ENCODE measurements at regions not wholly inside any gene's neighbourhood (a gene's known extent, or its start where the extent isn't known, plus 50 kb on each side); places are given as distances from the start of the nearest gene placed in this dataset.
"Not testable (repeated sequence)": the region's sequence is repeated elsewhere in the genome, so short reads cannot be mapped to it uniquely, and the experiment has no call there.

DNA sequence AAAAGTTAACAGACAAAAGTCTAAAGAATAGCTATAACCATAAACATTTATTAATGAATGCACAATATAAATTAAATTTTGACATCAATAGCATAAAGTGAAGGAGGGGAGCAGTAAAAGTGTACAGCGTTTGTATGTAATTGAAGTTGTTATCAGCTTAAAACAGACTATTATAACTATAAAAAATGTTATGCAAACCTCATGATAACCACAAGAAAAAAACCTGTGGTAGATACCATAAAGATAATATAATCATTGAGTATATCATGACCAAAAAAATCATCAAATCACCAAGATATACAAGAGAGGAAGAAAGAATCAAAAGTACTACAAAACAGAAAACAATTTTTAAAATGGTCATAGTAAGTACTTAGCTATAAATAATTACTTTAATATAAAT, 122.1 kb upstream of the ID2 start:
- no peak for DNase-seq

DNA sequence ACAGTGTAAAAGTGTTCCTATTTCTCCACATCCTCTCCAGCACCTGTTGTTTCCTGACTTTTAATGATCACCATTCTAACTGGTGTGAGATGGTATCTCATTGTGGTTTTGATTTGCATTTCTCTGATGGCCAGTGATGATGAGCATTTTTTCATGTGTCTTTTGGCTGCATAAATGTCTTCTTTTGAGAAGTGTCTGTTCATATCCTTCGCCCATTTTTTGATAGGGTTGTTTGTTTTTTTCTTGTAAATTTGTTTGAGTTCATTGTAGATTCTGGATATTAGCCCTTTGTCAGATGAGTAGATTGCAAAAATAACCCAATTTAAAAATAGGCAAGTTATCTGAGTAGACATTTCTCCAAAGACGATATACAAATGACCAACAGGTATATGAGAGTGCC, 120.2 kb upstream of the ID2 start:
- not testable (repeated sequence) for DNase-seq

DNA sequence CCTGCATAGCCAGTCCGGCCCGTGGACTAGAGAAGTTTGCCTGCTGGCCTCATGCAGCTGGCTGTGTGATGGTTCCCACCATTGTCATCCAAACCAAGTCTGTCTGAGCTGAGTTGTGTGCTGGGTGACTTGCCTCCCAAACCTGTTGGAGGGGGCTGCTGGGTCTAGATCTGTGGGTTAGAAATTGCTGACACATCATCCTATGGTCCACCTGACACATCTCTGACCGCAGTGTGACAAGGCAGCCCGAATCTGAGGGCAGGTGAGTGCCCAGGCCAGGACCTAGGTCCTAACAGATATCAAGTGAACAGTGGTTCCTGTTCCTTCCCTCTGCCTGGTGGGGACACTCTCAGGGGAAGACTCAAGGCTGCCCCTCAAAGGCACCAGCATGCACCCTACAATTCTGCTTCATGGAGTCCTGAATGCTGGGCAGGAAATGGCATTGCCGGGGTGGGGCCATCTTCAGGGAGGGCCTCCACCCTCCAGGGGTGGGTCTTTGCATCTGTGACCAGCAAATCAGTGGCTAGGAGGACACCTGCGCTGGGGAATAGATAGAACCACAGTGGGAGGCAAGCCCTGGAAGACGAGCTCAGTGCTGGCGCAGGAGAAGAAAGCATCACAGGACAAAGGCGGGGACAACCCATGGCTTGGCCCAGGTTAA, 117.9 kb upstream of the ID2 start:
- DNase-seq = no peak

DNA sequence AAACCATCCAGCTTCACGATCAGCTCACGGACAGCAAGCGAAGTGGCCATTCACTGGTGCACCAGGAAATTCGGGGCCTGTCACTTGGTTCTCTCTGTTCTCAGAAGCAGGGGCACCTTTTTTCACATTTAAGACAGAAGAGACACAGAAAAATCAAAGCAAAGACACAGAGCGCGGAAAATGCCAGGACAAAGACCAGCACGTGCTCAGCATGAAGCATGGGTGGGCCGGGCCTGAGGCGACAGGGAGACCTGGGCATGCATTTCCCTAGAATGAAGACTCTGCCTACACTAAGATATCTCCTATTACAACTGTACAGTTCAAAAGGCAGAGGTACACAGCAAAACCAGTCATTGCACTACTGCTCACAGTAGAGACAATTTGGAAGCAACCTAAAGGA, 117.4 kb upstream of the ID2 start:
- DNase-seq = no peak

DNA sequence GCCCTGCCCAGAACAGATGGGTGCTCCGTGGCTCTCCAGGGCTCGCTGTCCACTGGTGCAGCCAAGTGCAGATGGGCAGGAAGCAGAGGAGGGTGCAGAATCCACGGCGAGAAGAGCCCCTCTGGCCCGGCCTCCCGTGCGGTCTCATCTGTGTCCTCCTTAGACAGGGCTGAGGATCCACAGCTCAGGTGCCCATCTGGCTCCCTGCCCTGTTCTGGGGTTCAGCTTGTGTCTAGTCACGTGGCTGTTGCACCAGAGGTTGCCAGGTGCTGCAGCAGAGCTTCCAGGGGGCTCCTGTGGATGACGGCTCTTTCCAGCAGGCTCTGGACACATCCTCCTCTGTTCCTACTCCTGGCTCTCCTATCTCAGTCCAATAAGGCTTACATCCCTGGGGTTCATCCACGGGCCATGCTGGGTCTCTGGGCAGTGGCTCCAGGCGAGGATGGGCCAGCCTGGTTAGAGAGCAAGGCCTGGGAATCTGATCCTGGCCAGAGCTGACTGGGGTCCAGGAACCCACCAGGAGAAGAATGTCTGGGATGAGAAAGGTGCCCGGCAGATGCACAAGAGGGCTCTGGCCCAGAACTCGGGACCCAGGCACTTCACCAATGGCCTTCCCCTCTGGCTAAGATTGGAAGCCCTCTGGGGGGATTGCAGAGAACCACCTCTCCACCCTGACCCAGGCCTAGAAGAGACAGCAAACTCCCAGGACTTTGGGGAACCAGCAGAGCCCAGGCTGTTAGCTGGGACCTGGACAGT, 116.3 kb upstream of the ID2 start:
- DNase-seq = no peak

DNA sequence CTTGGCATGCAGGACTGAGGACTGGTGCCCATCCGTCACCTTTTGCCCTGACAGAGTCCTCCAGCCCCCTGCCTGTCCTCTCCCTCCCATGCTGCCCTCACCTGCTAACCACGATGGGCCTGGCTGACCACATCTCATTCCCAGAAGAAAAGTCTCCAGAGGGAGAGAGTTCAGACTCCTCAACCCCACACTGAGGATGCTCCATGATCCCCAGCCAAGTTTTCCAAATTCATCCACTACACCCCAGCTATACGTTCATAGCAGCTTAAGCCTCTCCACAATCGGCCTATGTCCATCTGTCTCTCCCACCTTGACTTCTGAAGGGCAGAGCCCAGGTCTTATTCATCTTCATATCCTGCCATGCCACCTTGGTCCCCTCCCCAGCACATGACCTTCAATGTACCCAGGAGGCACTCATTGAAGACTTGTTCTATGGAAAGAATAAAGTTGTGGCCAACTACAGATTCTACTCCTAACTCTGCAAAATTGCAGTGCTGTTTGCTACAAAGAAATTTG, 115.6 kb upstream of the ID2 start:
- DNase-seq = no peak

DNA sequence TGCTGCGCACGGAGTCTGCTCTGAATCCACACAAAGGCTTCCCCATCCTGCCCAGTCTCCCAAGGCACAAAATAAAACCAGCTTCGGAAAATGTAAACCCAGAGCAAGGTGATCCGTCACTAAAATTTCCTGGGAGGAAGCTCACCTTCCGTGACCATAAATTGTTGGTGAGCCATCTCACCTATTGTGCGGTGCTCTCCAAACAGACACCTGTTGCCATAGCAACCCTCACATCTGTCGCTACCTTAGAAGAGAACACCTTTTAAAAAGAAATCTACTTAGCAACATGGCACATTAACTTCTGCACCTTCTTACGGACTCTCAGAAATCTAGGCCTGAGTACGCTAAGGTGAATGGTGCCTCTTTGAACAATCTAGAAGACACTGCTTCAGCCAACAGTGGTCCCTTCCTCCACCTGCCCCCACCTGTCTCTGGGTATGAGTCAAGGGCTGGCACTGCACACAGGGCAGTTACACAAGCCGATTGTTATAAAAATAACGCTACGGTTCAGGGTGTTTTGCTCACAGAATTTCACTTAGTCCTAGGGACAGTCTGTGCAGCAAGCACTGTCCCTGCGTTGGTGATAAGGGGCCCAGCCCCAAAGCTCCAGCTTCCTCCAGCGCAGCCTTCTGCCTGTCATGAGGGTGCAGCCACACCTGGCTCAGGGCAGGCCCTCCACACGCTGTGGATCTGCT, 114.9 kb upstream of the ID2 start:
- no peak for DNase-seq

DNA sequence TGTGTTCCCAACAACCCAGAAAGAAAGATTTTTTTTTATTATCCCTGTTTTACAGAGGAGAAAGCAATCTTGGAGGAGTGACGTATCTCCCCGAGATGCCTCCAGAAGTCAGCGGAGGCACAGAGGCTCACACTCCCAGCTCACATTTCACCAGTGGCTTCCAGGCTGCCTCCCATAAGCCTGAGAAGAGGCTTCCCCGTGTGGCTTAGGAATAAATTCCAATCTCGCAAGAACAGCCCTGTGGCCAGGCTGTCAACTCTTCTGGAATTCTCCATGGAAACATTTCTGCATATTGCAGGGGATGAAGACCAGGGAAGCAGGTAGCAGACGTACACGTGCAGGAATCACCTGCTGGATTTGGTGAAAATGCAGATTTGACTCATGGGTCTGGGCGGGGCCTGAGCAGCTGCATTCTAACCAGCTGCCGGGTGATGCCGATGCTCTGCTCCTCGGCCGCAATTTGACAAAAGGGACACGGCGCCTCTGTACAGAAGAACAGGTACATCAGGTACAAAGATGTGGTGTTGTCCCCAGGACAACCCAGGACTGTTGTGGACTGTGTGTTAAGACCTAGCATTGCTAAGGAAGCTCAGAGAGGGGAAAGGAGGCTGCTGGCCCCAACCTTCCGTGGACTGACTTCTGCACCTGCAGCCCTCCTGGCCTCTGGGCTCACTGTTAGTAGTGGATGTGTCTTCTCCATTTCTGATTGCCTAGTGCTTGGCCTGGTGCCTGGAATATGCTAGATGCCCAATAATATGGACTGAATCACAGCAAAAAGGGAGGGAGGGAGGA, 114.2 kb upstream of the ID2 start:
- DNase-seq = no peak

DNA sequence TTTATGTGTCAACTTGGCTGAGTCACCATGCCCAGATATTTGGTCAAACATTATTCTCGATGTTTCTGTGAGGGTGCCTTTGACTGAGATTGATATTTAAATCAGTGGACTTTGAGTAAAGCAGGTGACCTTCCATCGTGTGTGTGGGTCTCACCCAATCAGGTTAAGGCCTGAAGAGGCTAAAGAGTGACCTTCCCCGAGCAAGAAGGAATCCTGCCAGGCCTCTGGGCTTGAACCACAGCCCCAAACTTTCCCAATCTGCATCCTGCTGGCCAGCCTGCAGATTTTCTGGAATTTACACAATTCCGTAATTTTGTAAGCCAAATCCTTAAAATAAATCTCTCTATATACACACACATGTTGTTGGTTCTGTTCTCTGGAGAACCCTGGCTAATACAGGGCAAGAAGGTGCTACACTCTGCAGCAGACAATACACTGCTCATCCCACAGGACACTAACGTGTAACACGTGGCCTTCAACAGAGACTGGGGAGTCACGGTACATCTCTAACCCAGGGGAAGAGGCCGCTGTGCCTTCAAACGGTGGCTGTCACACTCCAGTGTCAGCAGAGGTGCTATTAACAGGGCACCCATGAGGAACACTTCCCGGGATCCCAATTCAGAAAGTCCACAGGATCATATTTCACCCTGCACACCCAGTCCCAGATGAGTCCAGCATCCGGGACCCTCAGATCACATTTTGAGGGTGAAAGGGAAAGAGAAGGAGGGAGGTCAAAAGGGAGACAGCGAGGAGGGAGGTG, 113.1 kb upstream of the ID2 start:
- no peak for DNase-seq

DNA sequence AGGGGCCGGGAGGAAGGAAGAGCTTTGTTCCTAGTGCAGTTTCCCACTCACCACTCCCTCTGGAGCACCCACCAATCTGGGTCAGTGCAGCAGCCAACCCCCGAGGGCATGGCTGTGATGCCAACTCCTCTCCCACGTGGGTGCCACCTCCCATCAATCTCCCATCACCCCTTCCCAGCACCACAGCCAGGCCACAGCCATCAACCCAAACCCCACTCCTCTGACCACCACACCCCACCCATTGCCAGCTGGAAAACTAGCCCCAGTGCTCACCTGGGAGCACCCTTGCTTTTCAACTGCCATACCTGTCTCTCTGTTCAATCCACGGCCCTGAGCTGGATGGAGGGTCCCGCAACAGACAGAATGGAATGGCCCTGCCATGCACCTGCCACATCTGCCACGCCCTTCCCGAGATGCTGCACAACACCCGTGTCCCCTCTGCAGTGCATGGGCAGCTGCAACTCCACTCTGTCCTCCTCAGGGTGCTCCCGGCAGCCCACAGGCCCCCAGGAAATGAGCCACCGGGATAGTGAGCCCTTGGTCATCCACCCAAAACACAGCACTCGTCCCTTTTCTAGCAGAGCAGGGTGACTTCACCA, 112.4 kb upstream of the ID2 start:
- no peak for DNase-seq

DNA sequence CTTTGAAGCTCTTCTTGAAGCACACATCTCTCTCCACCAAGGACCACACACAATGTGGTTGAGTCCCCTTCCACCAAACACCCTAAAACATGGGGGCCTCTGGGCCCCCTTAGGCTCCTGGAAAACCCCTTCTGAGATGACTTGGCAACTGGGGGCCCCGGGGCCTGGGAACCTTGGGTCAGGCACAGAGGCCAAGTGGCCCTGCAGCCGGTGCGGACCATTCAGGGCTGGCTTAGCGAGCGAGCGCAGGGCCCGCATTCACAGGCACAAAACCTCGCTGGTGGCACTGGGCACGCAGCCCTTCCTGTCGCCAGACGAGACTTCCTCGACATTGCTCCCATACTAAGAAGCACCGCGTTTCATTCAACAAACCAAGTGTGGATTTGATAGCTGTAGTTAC, 111.2 kb upstream of the ID2 start:
- DNase-seq = no peak

DNA sequence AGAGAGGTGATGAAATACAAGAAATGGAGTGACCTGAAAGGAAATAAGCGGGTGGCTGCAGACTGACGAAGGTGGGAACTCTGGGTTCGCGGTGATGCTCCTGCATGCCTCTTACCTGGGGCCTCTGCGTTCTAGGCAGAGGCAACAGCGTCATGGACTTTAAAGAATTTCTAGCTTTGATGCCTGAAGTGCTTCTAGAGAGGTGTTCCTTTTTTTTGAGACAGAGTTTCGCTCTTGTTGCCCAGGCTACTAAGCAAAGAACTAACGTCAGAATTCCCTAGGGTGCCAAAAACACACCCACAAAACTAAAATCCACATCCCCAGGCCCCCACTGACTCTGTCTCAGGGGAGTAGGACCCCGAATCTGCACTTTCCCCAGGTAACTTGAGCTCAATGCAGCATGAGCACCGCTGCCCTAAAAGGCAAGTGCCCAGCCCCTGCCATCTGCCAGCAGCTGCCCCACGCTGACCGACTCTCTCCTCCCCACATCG, 110.5 kb upstream of the ID2 start:
- DNase-seq = no peak

DNA sequence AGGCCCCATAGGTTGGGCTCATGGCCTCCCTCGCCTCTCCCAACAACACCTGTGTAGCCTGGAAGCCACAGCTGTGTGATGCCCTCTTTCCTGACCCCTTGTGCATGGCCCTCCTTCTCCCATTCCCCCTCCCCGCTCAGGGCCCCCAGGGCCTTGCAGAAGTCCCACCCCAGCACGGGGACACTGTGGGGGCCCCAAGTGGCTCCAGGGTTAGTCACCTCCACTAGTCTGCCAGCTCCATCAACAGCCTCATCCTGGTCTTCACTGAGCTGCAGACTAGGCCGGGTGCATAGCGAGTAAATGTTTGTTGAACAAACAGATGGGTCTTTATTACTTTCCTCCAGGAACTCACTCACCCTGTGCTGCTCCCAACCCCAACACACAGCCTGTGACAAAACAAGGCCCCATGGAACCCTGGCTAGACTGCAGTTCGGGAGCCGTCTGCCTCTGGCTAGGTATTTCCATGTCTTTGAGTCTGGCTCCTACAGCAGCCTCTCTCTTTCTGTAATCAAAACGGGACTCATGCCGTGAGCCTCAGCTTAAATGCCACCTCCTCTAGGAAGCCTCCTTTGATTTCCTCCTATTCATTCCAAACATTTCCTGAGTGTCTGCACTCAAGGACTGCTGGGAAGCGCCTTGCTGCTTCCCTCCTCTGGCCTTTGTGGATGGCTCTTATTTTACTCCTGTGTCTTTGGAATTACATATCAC, 109.9 kb upstream of the ID2 start:
- DNase-seq = no peak

DNA sequence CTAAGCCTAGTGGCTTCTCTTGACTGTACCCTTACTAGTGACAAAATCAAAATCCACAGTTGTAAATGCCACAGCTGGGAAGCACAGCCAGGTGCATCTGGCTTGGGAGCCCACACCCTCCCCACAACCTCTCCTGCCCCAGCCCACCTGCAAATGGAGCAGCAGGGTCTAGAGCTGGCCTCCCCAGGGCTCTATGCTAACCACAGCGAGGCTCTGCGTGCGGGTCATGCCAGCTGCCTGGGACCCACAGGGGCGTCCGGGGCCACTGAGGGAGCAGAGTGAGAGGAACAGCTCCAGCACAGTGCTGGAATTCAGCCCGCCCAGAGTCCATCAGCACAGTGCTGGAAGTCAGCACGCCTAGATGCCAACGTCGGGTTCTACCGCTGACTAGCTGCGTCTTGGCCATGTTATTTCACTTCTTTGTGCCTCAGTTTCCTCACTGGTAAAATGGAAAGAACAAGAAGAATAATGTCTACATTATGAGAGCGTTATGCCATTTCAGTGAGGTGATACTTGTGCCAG, 109.1 kb upstream of the ID2 start:
- DNase-seq = no peak

DNA sequence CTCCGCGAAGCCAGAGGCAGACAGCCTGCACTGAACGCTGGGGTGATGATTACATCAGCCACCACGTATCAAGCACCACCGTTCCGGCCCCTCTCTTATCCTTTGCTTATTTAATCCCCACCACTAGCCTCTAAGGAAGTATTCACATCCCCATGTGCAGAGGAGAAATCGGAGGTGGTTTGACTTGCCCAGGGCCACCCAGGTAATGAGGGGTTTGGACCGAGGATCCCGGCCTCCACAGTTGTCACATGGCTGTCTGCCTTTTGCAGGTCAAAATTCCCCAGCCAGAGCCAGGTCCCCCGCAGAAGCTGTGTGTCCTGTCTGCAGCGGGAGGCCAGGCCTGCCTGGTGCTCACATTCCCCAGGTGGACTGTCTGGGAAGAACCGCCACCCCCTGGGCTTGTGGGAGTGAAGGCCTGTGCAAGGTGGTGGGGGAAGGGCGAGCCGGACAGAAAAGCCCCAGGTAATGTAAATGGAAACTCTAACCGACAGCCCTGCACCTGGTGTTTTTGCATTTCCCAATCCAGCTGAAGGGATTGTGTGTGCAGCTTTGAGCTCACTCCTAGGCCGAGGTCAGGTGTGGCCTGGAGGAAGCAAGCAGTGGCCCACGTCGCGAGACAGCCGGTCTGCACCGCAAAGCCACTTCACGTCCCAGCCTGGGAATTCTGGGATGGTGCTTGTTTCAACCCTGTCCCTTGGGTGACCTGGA, 108.5 kb upstream of the ID2 start:
- DNase-seq = no peak

DNA sequence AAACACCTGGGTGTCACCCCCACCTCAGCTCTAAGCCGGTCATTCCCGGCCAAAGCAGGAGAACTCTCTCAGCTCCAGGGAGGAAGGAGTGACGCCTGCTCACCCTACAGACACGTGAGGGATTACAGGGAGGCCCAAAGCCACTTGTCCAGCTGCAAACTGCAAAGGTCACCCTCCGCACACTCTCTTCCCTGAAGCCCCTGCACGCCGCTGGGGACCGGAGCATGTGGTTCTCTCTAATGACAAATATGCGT, 108.0 kb upstream of the ID2 start:
- no peak for DNase-seq

DNA sequence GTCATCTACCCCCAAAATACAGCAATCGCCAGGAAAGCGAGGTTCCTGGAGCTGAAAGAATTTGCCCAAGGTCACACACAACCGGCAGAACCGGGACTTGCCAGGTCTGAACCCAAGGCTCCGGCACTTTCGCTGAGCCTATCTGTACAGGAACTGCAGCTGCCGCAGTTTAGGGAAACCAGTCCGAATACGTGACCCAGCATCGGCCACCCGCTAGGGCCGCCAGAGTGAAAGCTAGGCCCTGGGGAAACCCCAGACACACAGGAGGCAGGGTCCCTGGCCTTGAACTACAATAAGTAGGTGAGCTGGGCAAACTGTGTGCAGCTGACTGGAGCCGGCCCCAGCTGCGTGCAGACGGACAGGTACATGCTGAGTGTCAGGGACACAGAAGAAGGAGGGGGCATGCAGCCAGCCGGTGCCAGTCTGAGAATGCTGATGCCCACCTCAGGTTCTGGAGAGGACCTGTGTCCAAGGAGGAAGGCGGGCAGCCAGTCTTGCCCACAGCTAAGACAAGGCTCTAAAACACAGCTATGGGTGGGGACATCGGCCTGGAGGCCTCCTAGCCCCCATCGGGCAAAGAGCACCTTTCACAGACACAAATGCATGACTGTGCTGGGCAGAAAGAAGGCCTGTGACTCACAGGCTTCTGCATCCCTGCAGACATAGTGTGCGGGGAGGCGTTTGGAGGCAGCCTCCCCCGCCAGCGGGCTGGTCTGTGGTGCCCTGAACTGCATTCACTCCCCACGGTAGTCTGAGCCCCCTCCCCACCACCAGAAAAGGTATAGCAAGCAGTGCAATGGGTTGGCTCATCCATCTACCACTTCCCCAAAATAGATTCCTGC, 107.4 kb upstream of the ID2 start:
- no peak for DNase-seq

DNA sequence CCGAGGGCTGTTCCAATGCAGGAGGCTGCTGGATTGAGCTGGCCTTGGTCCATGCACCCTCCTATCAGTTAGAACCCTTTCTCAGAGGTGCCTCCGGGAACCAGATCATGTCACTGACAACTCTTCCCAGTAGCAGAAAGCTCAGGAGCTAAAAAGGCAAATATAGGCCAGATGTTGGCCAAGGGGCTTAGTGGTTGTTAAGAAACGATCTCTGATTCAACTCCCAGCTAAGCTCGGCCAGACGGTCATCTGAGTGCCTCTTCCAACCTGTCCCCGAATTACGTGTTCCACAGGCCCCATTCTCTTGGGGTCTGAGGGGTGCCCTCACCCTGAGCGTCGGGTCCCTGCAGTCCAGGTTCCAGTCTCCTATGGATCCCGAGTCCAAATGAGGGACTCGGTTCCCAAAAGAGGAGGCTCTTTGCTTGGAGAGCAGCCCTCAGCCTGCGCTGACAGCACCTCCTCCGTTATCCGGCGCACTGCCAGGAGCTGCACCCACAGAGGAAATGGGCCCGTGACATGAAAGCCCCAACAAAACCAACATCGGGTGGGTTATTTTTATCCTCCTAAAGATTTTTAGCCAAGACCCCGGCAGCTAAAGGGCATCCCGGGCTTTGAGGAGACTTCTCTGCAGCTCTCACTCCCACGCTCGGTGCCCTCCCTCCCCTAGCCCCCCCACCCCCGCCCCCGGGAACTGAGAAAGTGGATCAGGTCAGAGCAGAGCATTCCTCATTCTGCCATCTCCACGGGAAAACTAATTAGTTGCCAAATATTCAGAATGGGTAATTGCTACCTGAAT, 106.6 kb upstream of the ID2 start:
- DNase-seq = no peak

Measured in GOT3 (cell line).